Neural crest cell (in vitro differentiated cells): ENCODE measurements at regions not wholly inside any gene's neighbourhood (a gene's known extent, or its start where the extent isn't known, plus 50 kb on each side); places are given as distances from the start of the nearest gene placed in this dataset.

Source experiments
- DNase-seq: peaks from one replicate; pipeline ENCODE4 v3.0.0; 2021; ENCODE audit warnings: low read depth, mixed read lengths, low spot score
- H3K27ac Mint-ChIP-seq: one replicate; pipeline ENCODE4 v1.8.0; 2021; ENCODE audit warnings: mild to moderate bottlenecking, mixed read lengths; ENCODE audit not compliant: unreplicated experiment
- H3K27me3 Mint-ChIP-seq: 2 replicates; pipeline ENCODE4 v1.8.0; 2021; ENCODE audit warnings: low read depth, mild to moderate bottlenecking, mixed read lengths
- H3K36me3 Mint-ChIP-seq: 2 replicates; pipeline ENCODE4 v1.8.0; 2021; ENCODE audit warnings: low read depth, mild to moderate bottlenecking, mixed read lengths
- H3K4me1 Mint-ChIP-seq: 2 replicates; pipeline ENCODE4 v1.8.0; 2021; ENCODE audit warnings: mixed read lengths
- H3K4me3 Mint-ChIP-seq: one replicate; pipeline ENCODE4 v1.8.0; 2021; ENCODE audit warnings: mild to moderate bottlenecking, mixed read lengths
- H3K9me3 Mint-ChIP-seq: 2 replicates; pipeline ENCODE4 v1.8.0; 2021; ENCODE audit warnings: mixed read lengths
- CTCF ChIP-seq: fragments of 200-600 bp; sonication (generic); conservative IDR thresholded peaks from 2 replicates; pipeline ENCODE4 v1.5.0; 2021; ENCODE audit warnings: antibody characterized with exemption, mild to moderate bottlenecking

GRCh38 chr2:185219981-185220380, 518.6 kb upstream of the FSIP2 start:
- Mint-ChIP-seq H3K36me3 (no peaks in the 10 kb centered on the region), H3K27ac (peak overlapping the region; percentile 39), H3K4me3 (no peak overlapping the region), H3K4me1 (peaks cover 4% of the 10 kb centered on the region), H3K9me3 (no peaks in the 10 kb centered on the region), H3K27me3 (no peaks in the 10 kb centered on the region)
- TF ChIP-seq CTCF = no peak
- DNase-seq = no peak

- H3K27ac Mint-ChIP-seq = no peak overlapping the region
- no peak for DNase-seq
- no peak for TF ChIP-seq CTCF
- no peak overlapping the region for H3K4me3 Mint-ChIP-seq
- no peaks in the 10 kb centered on the region for H3K27me3 Mint-ChIP-seq
- peaks cover 3% of the 10 kb centered on the region for H3K9me3 Mint-ChIP-seq
- peaks cover 4% of the 10 kb centered on the region for H3K4me1 Mint-ChIP-seq
- no peaks in the 10 kb centered on the region for H3K36me3 Mint-ChIP-seq
Measured at GRCh38 chr2:185222311-185222710, 516.3 kb upstream of the FSIP2 start.

- Mint-ChIP-seq H3K36me3 (no peaks in the 10 kb centered on the region), H3K27me3 (no peaks in the 10 kb centered on the region), H3K9me3 (peaks cover 3% of the 10 kb centered on the region), H3K4me3 (no peak overlapping the region), H3K4me1 (no peaks in the 10 kb centered on the region), H3K27ac (no peak overlapping the region)
- DNase-seq = no peak
- TF ChIP-seq CTCF = no peak
Measured at GRCh38 chr2:185227391-185227790, 511.2 kb upstream of the FSIP2 start.

- peaks cover 13% of the 10 kb centered on the region for H3K9me3 Mint-ChIP-seq
- no peaks in the 10 kb centered on the region for H3K4me1 Mint-ChIP-seq
- H3K27me3 Mint-ChIP-seq = no peaks in the 10 kb centered on the region
- no peaks in the 10 kb centered on the region for H3K36me3 Mint-ChIP-seq
- H3K27ac Mint-ChIP-seq = no peak overlapping the region
- no peak for DNase-seq
- TF ChIP-seq CTCF = no peak
- H3K4me3 Mint-ChIP-seq = no peak overlapping the region
Measured at GRCh38 chr2:185239491-185239890, 499.1 kb upstream of the FSIP2 start.

GRCh38 chr2:185240796-185241195, 497.8 kb upstream of the FSIP2 start:
- Mint-ChIP-seq H3K4me1 (no peaks in the 10 kb centered on the region), H3K27ac (no peak overlapping the region), H3K4me3 (no peak overlapping the region), H3K36me3 (no peaks in the 10 kb centered on the region), H3K27me3 (no peaks in the 10 kb centered on the region), H3K9me3 (peaks cover 13% of the 10 kb centered on the region)
- DNase-seq = no peak
- no peak for TF ChIP-seq CTCF

GRCh38 chr2:185241556-185241955, 497.0 kb upstream of the FSIP2 start:
- H3K27me3 Mint-ChIP-seq = no peaks in the 10 kb centered on the region
- H3K9me3 Mint-ChIP-seq = peaks cover 13% of the 10 kb centered on the region
- no peak overlapping the region for H3K4me3 Mint-ChIP-seq
- no peaks in the 10 kb centered on the region for H3K36me3 Mint-ChIP-seq
- H3K27ac Mint-ChIP-seq = no peak overlapping the region
- no peak for TF ChIP-seq CTCF
- H3K4me1 Mint-ChIP-seq = no peaks in the 10 kb centered on the region
- no peak for DNase-seq
